ENCODE measurements at regions not wholly inside any gene's neighbourhood (a gene's known extent, or its start where the extent isn't known, plus 50 kb on each side); places are given as distances from the start of the nearest gene placed in this dataset.

DNA sequence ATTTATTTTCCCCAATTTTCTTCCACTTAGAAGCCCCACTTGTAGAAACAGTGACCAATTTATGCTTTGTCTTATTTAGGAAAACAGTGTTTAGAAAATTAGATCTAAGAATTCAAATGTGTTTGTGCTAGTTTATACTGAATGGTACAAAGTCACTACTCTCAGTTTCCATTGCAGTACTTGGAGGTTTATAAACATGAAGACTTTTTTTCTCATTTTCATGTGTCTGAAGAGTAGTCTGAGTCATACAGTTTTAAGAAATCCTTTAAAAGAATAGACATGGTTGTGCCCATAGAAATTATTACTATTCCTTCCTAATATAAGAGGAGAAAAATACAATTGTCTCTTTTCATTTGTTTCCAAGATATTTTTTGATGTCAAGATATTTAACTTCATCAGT lies 458.7 kb downstream of the NAF1 start:
- TF ChIP-seq CTCF (IDR thresholded peaks at IDR 0.05; ENCODE audit: low read length) (no peak), EZH2 (optimal IDR thresholded peaks at IDR 0.05; ENCODE audit: low read depth, low read length) (no peak), EZH2phosphoT487 (IDR thresholded peaks at IDR 0.05; ENCODE audit: low read length) (no peak)
